ENCODE measurements at regions not wholly inside any gene's neighbourhood (a gene's known extent, or its start where the extent isn't known, plus 50 kb on each side); places are given as distances from the start of the nearest gene placed in this dataset.
"Not testable (repeated sequence)": the region's sequence is repeated elsewhere in the genome, so short reads cannot be mapped to it uniquely, and the experiment has no call there.

GRCh38 chr1:165965857-165966256 lies 138.4 kb downstream of the UCK2 start:
- H3K27me3 ChIP-seq (ENCODE audit: insufficient read depth, low read length) = peaks cover 31% of the 10 kb centered on the region
- H3K9me2 ChIP-seq (ENCODE audit: insufficient read depth) = no peaks in the 10 kb centered on the region
- intact Hi-C loops (cut with micrococcal nuclease) = no loop called here
- ChIA-PET RAD21 (ENCODE audit: low non-redundant PET in 1 of 2, low total read pairs in 2 of 2, uncharacterized antibody in 2 of 2, unreplicated experiment in 2 of 2) (no interaction called here), CTCF (no interaction called here), POLR2A (no interaction called here)
- ATAC-seq = no peak
- no TSS peak for BruUV-seq (replicated peaks)
- TF ChIP-seq TCF7L2 (IDR thresholded peaks at IDR 0.05; ENCODE audit: borderline replicate concordance, extremely low read depth, insufficient read depth, insufficient read length) (no peak), ZNF274 (IDR thresholded peaks at IDR 0.05; ENCODE audit: low read depth, low read length) (no peak), CTCF (IDR thresholded peaks at IDR 0.05 in 2 of 3, conservative IDR thresholded peaks at IDR 0.05 in 1 of 3; ENCODE audit: borderline replicate concordance in 1 of 3, insufficient read depth in 1 of 3, low read depth in 2 of 3, low read length in 2 of 3) (no peak), POLR2AphosphoS5 (IDR thresholded peaks at IDR 0.05; ENCODE audit: low read depth, low read length) (no peak), ZFX (IDR thresholded peaks at IDR 0.05) (no peak), ZBTB33 (IDR thresholded peaks at IDR 0.05; ENCODE audit: extremely low read depth, insufficient replicate concordance, low read length) (no peak), EGR1 (IDR thresholded peaks at IDR 0.05; ENCODE audit: low read depth) (no peak), SRF (IDR thresholded peaks at IDR 0.05; ENCODE audit: low read depth) (no peak), SIN3A (IDR thresholded peaks at IDR 0.05; ENCODE audit: low read depth) (no peak)
- no peaks in the 10 kb centered on the region for H4K20me1 ChIP-seq (ENCODE audit: insufficient read depth)
- no peak overlapping the region for H2AFZ ChIP-seq (ENCODE audit: low read depth, low read length, poor library complexity, severe bottlenecking)
- no peaks in the 10 kb centered on the region for H3K4me1 ChIP-seq (ENCODE audit: control insufficient read depth in 1 of 2, insufficient read depth in 2 of 2, low read length in 2 of 2)
- DNase-seq (ENCODE audit: low read depth, low spot score) = no peak
- no peaks in the 10 kb centered on the region for H3K9me3 ChIP-seq (ENCODE audit: control insufficient read depth in 1 of 2, insufficient read depth in 1 of 2, low read depth in 1 of 2, low read length in 2 of 2)
- H3K4me3 ChIP-seq (replicated peaks in 1 of 2; ENCODE audit: low read depth in 1 of 2, low read length in 2 of 2) = no peak overlapping the region
- H3K9ac ChIP-seq (ENCODE audit: low read length) = no peak overlapping the region
- no peaks in the 10 kb centered on the region for H3K36me3 ChIP-seq (ENCODE audit: control insufficient read depth in 1 of 2, insufficient read depth in 2 of 2, low read length in 2 of 2)
- H3K79me2 ChIP-seq (ENCODE audit: insufficient read depth, low read length) = no peaks in the 10 kb centered on the region
- no peak overlapping the region for H3K4me2 ChIP-seq (ENCODE audit: low read length)
- no peak overlapping the region for H3K27ac ChIP-seq (ENCODE audit: low read depth, low read length)

GRCh38 chr1:165969366-165969765 lies 142.0 kb downstream of the UCK2 start:
- H3K27ac ChIP-seq (ENCODE audit: low read depth, low read length); H3K9me3 ChIP-seq (ENCODE audit: control insufficient read depth in 1 of 2, insufficient read depth in 1 of 2, low read depth in 1 of 2, low read length in 2 of 2); H2AFZ ChIP-seq (ENCODE audit: low read depth, low read length, poor library complexity, severe bottlenecking); DNase-seq (ENCODE audit: low read depth, low spot score); H4K20me1 ChIP-seq (ENCODE audit: insufficient read depth); BruUV-seq (replicated peaks); ATAC-seq; H3K27me3 ChIP-seq (ENCODE audit: insufficient read depth, low read length); CTCF ChIA-PET; H3K4me2 ChIP-seq (ENCODE audit: low read length); H3K9me2 ChIP-seq (ENCODE audit: insufficient read depth); intact Hi-C loops (cut with micrococcal nuclease); RAD21 ChIA-PET (ENCODE audit: low non-redundant PET in 1 of 2, low total read pairs in 2 of 2, uncharacterized antibody in 2 of 2, unreplicated experiment in 2 of 2); H3K9ac ChIP-seq (ENCODE audit: low read length); H3K36me3 ChIP-seq (ENCODE audit: control insufficient read depth in 1 of 2, insufficient read depth in 2 of 2, low read length in 2 of 2); H3K4me1 ChIP-seq (ENCODE audit: control insufficient read depth in 1 of 2, insufficient read depth in 2 of 2, low read length in 2 of 2); H3K4me3 ChIP-seq (replicated peaks in 1 of 2; ENCODE audit: low read depth in 1 of 2, low read length in 2 of 2); POLR2A ChIA-PET; H3K79me2 ChIP-seq (ENCODE audit: insufficient read depth, low read length): not testable (repeated sequence)
